Small intestine (tissue), 7 donors: ENCODE measurements at regions not wholly inside any gene's neighbourhood (a gene's known extent, or its start where the extent isn't known, plus 50 kb on each side); places are given as distances from the start of the nearest gene placed in this dataset.

Experiments
- DNase-seq, 2 donors: peaks; one replicate each; pipeline versions ENCODE4 v3.0.0 to v3.0.0-alpha.2; 2013
- FAIRE-seq: peaks from 2 replicates; lab custom pipeline; 2012; peaks lifted over from hg19 to GRCh38; lab: Jason Lieb, UNC
- H3K27ac ChIP-seq, 3 donors: one replicate each; pipeline ENCODE4 v1.5.1; 2013; ENCODE audit warnings: low read length in 2 of 3, mild to moderate bottlenecking in 2 of 3, control low read depth in 1 of 3, inconsistent platforms in 1 of 3, low read depth in 1 of 3, moderate library complexity in 1 of 3
- H3K27me3 ChIP-seq, 3 donors: one replicate each; pipeline ENCODE4 v1.6.1; 2013; ENCODE audit warnings: low read length in 3 of 3, inconsistent platforms in 1 of 3; ENCODE audit not compliant: control insufficient read depth in 3 of 3, insufficient read depth in 3 of 3
- H3K36me3 ChIP-seq, 3 donors: one replicate each; pipeline ENCODE4 v1.6.1; 2013; ENCODE audit warnings: low read length in 3 of 3, inconsistent platforms in 1 of 3, low read depth in 1 of 3, mild to moderate bottlenecking in 1 of 3, moderate library complexity in 1 of 3; ENCODE audit not compliant: control insufficient read depth in 3 of 3, insufficient read depth in 2 of 3
- H3K4me1 ChIP-seq, 3 donors: one replicate each; pipeline ENCODE4 v1.6.1; 2013; ENCODE audit warnings: low read length in 2 of 3, inconsistent platforms in 1 of 3, low read depth in 1 of 3, mild to moderate bottlenecking in 1 of 3, moderate library complexity in 1 of 3; ENCODE audit not compliant: control insufficient read depth in 3 of 3, insufficient read depth in 2 of 3
- H3K4me3 ChIP-seq, 3 donors: one replicate each; pipeline ENCODE4 v1.5.1; 2013; ENCODE audit warnings: low read length in 3 of 3, control low read depth in 1 of 3, inconsistent platforms in 1 of 3, low read depth in 1 of 3, mild to moderate bottlenecking in 1 of 3, moderate library complexity in 1 of 3
- H3K9me3 ChIP-seq, 2 donors: one replicate each; pipeline ENCODE4 v1.6.1; 2013; ENCODE audit warnings: low read depth in 1 of 2, low read length in 1 of 2; ENCODE audit not compliant: control insufficient read depth in 2 of 2, insufficient read depth in 1 of 2
- WGBS, 3 donors: extraction: QIAGEN DNeasy Blood & Tissue Kit; methylation state at CpG; one replicate each; pipeline ENCODE4 v1.1.7; 2013; 5-methylcytosine and 5-hydroxymethylcytosine counted together
- donor health status: healthy with polysubstance abuse.
- donor health status: control.
- donor health status: control.
- donor health status: Bipolar disorder and iron deficiency.
- donor health status: healthy.

GRCh38 chr4:125421547-125421946 lies 106.8 kb downstream of the FAT4 start:
- H3K27me3 ChIP-seq, result no peaks in the 10 kb centered on the region
- 58 to 67% (median 67%) methylated on average over 1 of the region's 1 CpG for WGBS, 3 donors
- no peak overlapping the region for H3K27ac ChIP-seq
- H3K36me3 ChIP-seq, result peaks cover 0 to 3% (median 0%) of the 10 kb centered on the region in 3 donors
- DNase-seq (no peak), FAIRE-seq (no peak)
- no peak overlapping the region for H3K4me3 ChIP-seq
- peaks cover 0 to 8% of the 10 kb centered on the region in 2 donors for H3K9me3 ChIP-seq
- no peaks in the 10 kb centered on the region for H3K4me1 ChIP-seq

GRCh38 chr4:125423124-125423523 lies 108.4 kb downstream of the FAT4 start:
- FAIRE-seq, result no peak
- Histone ChIP-seq H3K27me3 (no peaks in the 10 kb centered on the region), H3K4me3 (no peak overlapping the region), H3K9me3 (peaks cover 0 to 8% of the 10 kb centered on the region in 2 donors), H3K36me3 (peaks cover 0 to 3% (median 0%) of the 10 kb centered on the region in 3 donors), H3K4me1 (no peaks in the 10 kb centered on the region), H3K27ac (no peak overlapping the region)
- WGBS, 3 donors, result 87 to 93% (median 90%) methylated on average over 2 of the region's 2 CpGs
- DNase-seq, result no peak

GRCh38 chr4:125428832-125429231 lies 114.1 kb downstream of the FAT4 start:
- Histone ChIP-seq H3K27me3 (no peaks in the 10 kb centered on the region), H3K36me3 (no peaks in the 10 kb centered on the region), H3K9me3 (no peaks in the 10 kb centered on the region), H3K27ac (no peak overlapping the region), H3K4me3 (no peak overlapping the region), H3K4me1 (no peaks in the 10 kb centered on the region)
- no peak for DNase-seq
- WGBS, 3 donors, result 27 to 58% (median 53%) methylated on average over 2 of the region's 2 CpGs
- no peak for FAIRE-seq

- 66 to 80% (median 76%) methylated on average over 3 to 4 of the region's 4 CpGs for WGBS, 3 donors
- H3K4me1 ChIP-seq, result no peaks in the 10 kb centered on the region
- no peak for DNase-seq
- FAIRE-seq, result no peak
- no peaks in the 10 kb centered on the region for H3K36me3 ChIP-seq
- H3K9me3 ChIP-seq, result no peaks in the 10 kb centered on the region
- no peaks in the 10 kb centered on the region for H3K27me3 ChIP-seq
- H3K27ac ChIP-seq, result no peak overlapping the region
- H3K4me3 ChIP-seq, result no peak overlapping the region
Observed at GRCh38 chr4:125430086-125430485, 115.3 kb downstream of the FAT4 start.

- FAIRE-seq, result no peak
- Histone ChIP-seq H3K4me1 (no peaks in the 10 kb centered on the region), H3K36me3 (no peaks in the 10 kb centered on the region), H3K9me3 (no peaks in the 10 kb centered on the region), H3K4me3 (no peak overlapping the region), H3K27ac (no peak overlapping the region), H3K27me3 (no peaks in the 10 kb centered on the region)
- DNase-seq, result no peak
- 37 to 42% (median 38%) methylated on average over 2 of the region's 2 CpGs for WGBS, 3 donors
Observed at GRCh38 chr4:125432078-125432477, 117.3 kb downstream of the FAT4 start.

GRCh38 chr4:125433453-125433852 lies 118.7 kb downstream of the FAT4 start:
- 51 to 59% (median 52%) methylated on average over 2 of the region's 2 CpGs for WGBS, 3 donors
- Histone ChIP-seq H3K27ac (no peak overlapping the region), H3K36me3 (no peaks in the 10 kb centered on the region), H3K9me3 (no peaks in the 10 kb centered on the region), H3K4me1 (no peaks in the 10 kb centered on the region), H3K27me3 (no peaks in the 10 kb centered on the region), H3K4me3 (no peak overlapping the region)
- no peak for FAIRE-seq
- no peak for DNase-seq

- 73 to 81% (median 80%) methylated on average over 3 of the region's 3 CpGs for WGBS, 3 donors
- Histone ChIP-seq H3K9me3 (no peaks in the 10 kb centered on the region), H3K4me1 (no peaks in the 10 kb centered on the region), H3K27me3 (no peaks in the 10 kb centered on the region), H3K27ac (no peak overlapping the region), H3K36me3 (no peaks in the 10 kb centered on the region), H3K4me3 (no peak overlapping the region)
- FAIRE-seq, result no peak
- no peak for DNase-seq
Observed at GRCh38 chr4:125434136-125434535, 119.4 kb downstream of the FAT4 start.

GRCh38 chr4:125440814-125441213 lies 126.1 kb downstream of the FAT4 start:
- no peaks in the 10 kb centered on the region for H3K9me3 ChIP-seq
- FAIRE-seq, result no peak
- 64 to 77% (median 72%) methylated on average over 1 of the region's 1 CpG for WGBS, 3 donors
- H3K36me3 ChIP-seq, result no peaks in the 10 kb centered on the region
- no peak overlapping the region for H3K4me3 ChIP-seq
- no peak overlapping the region for H3K27ac ChIP-seq
- H3K27me3 ChIP-seq, result no peaks in the 10 kb centered on the region
- DNase-seq, result no peak
- no peaks in the 10 kb centered on the region for H3K4me1 ChIP-seq

- FAIRE-seq, result no peak
Observed at GRCh38 chr4:125444166-125444565, 129.4 kb downstream of the FAT4 start.

More at GRCh38 chr4:125444166-125444565, 129.4 kb downstream of the FAT4 start:
- H3K36me3 ChIP-seq, result no peaks in the 10 kb centered on the region
- DNase-seq, result no peak
- H3K9me3 ChIP-seq, result no peaks in the 10 kb centered on the region
- H3K4me1 ChIP-seq, result no peaks in the 10 kb centered on the region
- WGBS, 3 donors, result 64 to 75% (median 73%) methylated on average over 1 of the region's 1 CpG
- H3K4me3 ChIP-seq, result no peak overlapping the region
- no peak overlapping the region for H3K27ac ChIP-seq
- H3K27me3 ChIP-seq, result no peaks in the 10 kb centered on the region
